Activated CD4-positive, alpha-beta memory T cell treated with anti-CD3 and anti-CD28 coated beads for 36 hours (primary cell): ENCODE measurements at regions not wholly inside any gene's neighbourhood (a gene's known extent, or its start where the extent isn't known, plus 50 kb on each side); places are given as distances from the start of the nearest gene placed in this dataset.

Experiments used
- CTCF ChIA-PET: fragments of 350-600 bp; sonication (Branson Sonifier 250); formaldehyde crosslinking; loops from one replicate; lab custom pipeline; 2021; ENCODE audit warnings: antibody characterized with exemption, inconsistent platforms; lab: Charles Lee
- POLR2A ChIA-PET: fragments of 350-600 bp; sonication (Branson Sonifier 250); formaldehyde crosslinking; loops from one replicate; lab custom pipeline; 2021; ENCODE audit warnings: antibody characterized with exemption; lab: Charles Lee
- DNase-seq: peaks from one replicate; pipeline ENCODE4 v3.0.0-alpha.2; 2020
- H3K27ac Mint-ChIP-seq: one replicate; pipeline ENCODE4 v1.8.0; 2021; ENCODE audit warnings: mixed read lengths
- H3K27me3 Mint-ChIP-seq: one replicate; pipeline ENCODE4 v1.8.0; 2021; ENCODE audit warnings: mixed read lengths
- H3K36me3 Mint-ChIP-seq: one replicate; pipeline ENCODE4 v1.8.0; 2021; ENCODE audit warnings: mixed read lengths
- H3K4me1 Mint-ChIP-seq: one replicate; pipeline ENCODE4 v1.8.0; 2021; ENCODE audit warnings: low read depth, mixed read lengths
- H3K4me3 Mint-ChIP-seq: one replicate; pipeline ENCODE4 v1.8.0; 2021; ENCODE audit warnings: mild to moderate bottlenecking, mixed read lengths
- H3K9me3 Mint-ChIP-seq: one replicate; pipeline ENCODE4 v1.8.0; 2021; ENCODE audit warnings: mixed read lengths
- intact Hi-C: fragments of 100-400 bp; cut with micrococcal nuclease; formaldehyde crosslinking; loops from one replicate; pipeline ENCODE4 v1.15.1; 2023

DNA sequence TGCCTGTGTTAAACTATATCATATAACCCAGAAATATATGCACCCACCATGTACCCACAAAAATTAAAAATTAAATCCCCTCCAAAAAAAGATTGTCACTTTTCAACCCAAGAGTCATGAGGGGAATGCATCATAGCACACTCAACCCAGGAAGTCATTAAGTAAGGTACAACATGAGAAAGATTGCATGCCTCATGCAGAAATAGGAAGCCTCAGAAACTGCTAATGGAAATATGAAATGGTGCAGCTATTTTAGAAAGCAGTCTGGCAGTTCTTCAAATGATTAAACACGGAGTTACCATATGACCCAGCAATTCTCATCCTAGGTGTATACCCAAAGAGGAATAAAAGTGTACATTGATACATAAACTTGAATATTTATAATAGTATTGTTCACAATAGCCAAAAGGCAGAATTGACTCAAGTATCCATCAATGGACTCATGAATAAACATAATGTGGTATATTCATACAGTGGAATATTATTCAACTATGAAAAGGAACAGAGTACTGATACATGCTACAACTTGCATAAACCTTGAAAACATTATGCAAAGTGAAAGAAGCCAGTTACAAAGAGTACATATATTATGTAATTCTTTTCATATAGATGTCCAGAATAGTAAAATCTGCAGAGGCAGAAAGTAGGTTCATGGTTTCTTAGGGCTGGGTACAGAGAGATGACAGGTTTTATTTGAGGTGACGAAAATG, 70.4 kb downstream of the TMEM100 start:
- DNase-seq, result no peak
- no peaks in the 10 kb centered on the region for H3K36me3 Mint-ChIP-seq
- H3K27me3 Mint-ChIP-seq, result peaks cover 12% of the 10 kb centered on the region
- ChIA-PET CTCF (interaction anchor here (0.6 to 1.7 kb wide), 2 partner anchors 12 to 66 kb away, joined by 3 to 5 read pairs; no protein-coding TSS in a partner anchor), POLR2A (no interaction called here)
- no peak overlapping the region for H3K4me3 Mint-ChIP-seq
- intact Hi-C loops, result no loop called here
- H3K27ac Mint-ChIP-seq, result no peak overlapping the region
- H3K4me1 Mint-ChIP-seq, result no peaks in the 10 kb centered on the region
- no peaks in the 10 kb centered on the region for H3K9me3 Mint-ChIP-seq

DNA sequence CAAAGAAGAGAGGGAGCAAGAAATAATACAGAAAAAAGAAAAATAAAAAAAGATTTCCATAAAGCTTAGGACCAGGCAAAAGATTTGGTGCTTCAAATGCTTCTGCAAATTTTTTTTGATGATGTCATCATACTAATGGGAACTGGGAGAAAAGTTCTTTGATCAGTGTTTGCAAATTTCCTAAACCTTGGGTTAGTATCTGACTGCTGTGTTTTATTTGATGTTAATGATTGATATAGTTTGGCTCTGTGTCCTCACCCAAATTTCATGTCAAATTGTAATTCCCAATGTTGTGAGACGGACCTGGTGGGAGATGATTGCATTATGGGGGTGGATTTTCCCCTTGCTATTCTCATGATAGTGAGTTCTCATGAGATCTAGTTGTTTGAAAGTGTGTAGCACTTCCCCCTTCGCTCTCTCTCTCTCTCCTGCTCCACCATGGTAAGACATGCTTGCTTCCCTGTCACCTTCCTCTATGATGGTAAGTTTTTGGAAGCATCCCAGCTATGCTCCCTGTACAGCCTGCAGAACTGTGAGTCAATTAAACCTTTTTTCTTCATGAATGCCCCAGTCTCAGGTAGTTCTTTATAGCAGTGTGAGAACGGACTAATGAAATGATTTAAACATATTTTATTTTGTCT, 72.6 kb downstream of the TMEM100 start:
- no peaks in the 10 kb centered on the region for H3K9me3 Mint-ChIP-seq
- H3K36me3 Mint-ChIP-seq, result no peaks in the 10 kb centered on the region
- intact Hi-C loops, result no loop called here
- POLR2A ChIA-PET, result no interaction called here
- peaks cover 16% of the 10 kb centered on the region for H3K27me3 Mint-ChIP-seq
- no peak overlapping the region for H3K4me3 Mint-ChIP-seq
- CTCF ChIA-PET, result no interaction called here
- no peaks in the 10 kb centered on the region for H3K4me1 Mint-ChIP-seq
- H3K27ac Mint-ChIP-seq, result no peak overlapping the region
- no peak for DNase-seq

DNA sequence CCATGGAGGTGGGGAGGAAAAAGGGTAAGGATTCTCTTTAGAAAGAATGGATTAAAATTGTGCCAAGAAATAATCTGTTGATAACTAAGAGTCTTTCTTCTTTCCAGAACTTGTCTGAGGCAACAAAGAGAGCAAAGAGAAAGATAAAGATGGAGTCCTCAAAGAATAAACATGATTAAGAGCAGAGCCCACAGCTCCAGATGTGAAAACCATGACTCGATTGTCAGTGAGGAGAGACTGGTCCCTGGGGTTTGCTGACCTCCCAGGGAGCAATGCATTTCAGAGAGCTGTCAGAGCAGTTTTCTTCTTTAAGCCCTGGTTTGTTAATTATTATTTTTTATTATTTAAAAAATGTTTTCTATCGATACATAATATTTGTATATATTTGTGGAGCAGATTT, 74.6 kb downstream of the TMEM100 start:
- CTCF ChIA-PET, result no interaction called here
- intact Hi-C loops, result no loop called here
- H3K36me3 Mint-ChIP-seq, result no peaks in the 10 kb centered on the region
- DNase-seq, result no peak
- no peak overlapping the region for H3K4me3 Mint-ChIP-seq
- H3K27me3 Mint-ChIP-seq, result peaks cover 22% of the 10 kb centered on the region
- POLR2A ChIA-PET, result no interaction called here
- H3K27ac Mint-ChIP-seq, result no peak overlapping the region
- no peaks in the 10 kb centered on the region for H3K9me3 Mint-ChIP-seq
- H3K4me1 Mint-ChIP-seq, result no peaks in the 10 kb centered on the region

- Mint-ChIP-seq H3K4me1 (no peaks in the 10 kb centered on the region), H3K4me3 (no peak overlapping the region), H3K27ac (no peak overlapping the region)
Measured at GRCh38 chr17:55645361-55645760, 77.3 kb downstream of the TMEM100 start.

GRCh38 chr17:55644346-55644745, 78.3 kb downstream of the TMEM100 start:
- intact Hi-C loops, result no loop called here
- Mint-ChIP-seq H3K27ac (no peak overlapping the region), H3K36me3 (no peaks in the 10 kb centered on the region), H3K4me1 (no peaks in the 10 kb centered on the region), H3K27me3 (peaks cover 13% of the 10 kb centered on the region), H3K4me3 (no peak overlapping the region), H3K9me3 (no peaks in the 10 kb centered on the region)
- DNase-seq, result no peak
- ChIA-PET CTCF (no interaction called here), POLR2A (no interaction called here)

More at GRCh38 chr17:55645361-55645760, 77.3 kb downstream of the TMEM100 start:
- no peak for DNase-seq
- intact Hi-C loops, result no loop called here
- Mint-ChIP-seq H3K9me3 (no peaks in the 10 kb centered on the region), H3K36me3 (no peaks in the 10 kb centered on the region), H3K27me3 (peaks cover 20% of the 10 kb centered on the region)
- POLR2A ChIA-PET, result no interaction called here
- CTCF ChIA-PET, result no interaction called here

DNA sequence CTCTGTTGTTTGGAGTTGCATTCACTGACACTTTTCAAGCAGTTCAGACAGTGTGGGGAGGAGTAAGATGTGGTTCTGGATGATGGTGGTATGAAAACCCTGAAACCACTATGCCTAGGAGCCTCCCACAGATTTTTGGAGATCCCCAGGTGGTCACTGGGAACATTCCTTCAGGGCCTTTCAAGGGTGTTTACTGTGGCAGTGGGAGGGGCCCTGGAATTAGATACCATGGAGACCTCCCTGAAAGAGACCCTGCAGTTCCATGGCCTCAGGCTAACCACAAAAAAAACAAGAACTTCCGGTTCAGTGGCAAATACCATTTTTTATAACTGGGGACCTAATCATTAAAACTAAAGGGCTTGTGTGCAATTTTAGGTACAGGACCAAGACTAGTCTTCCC, 79.9 kb downstream of the TMEM100 start:
- Mint-ChIP-seq H3K4me3 (no peak overlapping the region), H3K27ac (no peak overlapping the region), H3K36me3 (no peaks in the 10 kb centered on the region), H3K27me3 (peaks cover 10% of the 10 kb centered on the region), H3K9me3 (no peaks in the 10 kb centered on the region), H3K4me1 (no peaks in the 10 kb centered on the region)
- intact Hi-C loops, result loop anchor here (1.0 kb wide), 1 partner anchor 116 kb away; no protein-coding TSS in a partner anchor
- CTCF ChIA-PET, result interaction anchor here (1.6 to 3.0 kb wide), 3 partner anchors 31 to 118 kb away, joined by 4 to 39 read pairs (median 32); no protein-coding TSS in a partner anchor
- POLR2A ChIA-PET, result no interaction called here
- DNase-seq, result no peak

DNA sequence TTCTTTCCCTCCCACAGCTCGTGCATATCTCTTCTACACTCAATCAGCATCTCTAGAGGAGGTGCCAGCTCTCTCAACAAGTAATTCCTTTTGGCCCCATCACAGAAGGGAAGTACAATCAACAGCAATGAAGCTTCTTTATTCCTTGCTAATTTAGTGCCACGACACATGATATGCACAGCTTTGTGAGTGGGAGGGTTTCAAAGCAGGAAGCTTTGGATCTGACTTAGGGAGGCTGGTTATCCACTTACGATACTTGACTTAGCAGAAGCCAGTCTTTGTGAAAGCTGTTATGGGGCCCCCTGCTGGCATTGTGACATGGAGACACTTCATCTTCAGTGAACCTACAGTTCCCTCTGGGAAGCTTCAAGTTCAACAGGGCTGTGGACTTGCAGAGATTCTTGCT, 81.0 kb downstream of the TMEM100 start:
- ChIA-PET POLR2A (no interaction called here), CTCF (interaction anchor here (0.6 to 3.0 kb wide), 18 partner anchors 10 to 142 kb away, joined by 3 to 39 read pairs (median 4); no protein-coding TSS in a partner anchor)
- no peak overlapping the region for H3K4me3 Mint-ChIP-seq
- no peaks in the 10 kb centered on the region for H3K9me3 Mint-ChIP-seq
- no peaks in the 10 kb centered on the region for H3K4me1 Mint-ChIP-seq
- no peak overlapping the region for H3K27ac Mint-ChIP-seq
- H3K36me3 Mint-ChIP-seq, result no peaks in the 10 kb centered on the region
- DNase-seq, result peak; percentile 64
- peaks cover 10% of the 10 kb centered on the region for H3K27me3 Mint-ChIP-seq
- intact Hi-C loops, result loop anchor here (1.0 kb wide), 1 partner anchor 115 kb away; no protein-coding TSS in a partner anchor

- ChIA-PET POLR2A (no interaction called here), CTCF (interaction anchor here (0.8 to 3.6 kb wide), 4 partner anchors 14 to 113 kb away, joined by 3 to 33 read pairs (median 4); no protein-coding TSS in a partner anchor)
- Mint-ChIP-seq H3K36me3 (no peaks in the 10 kb centered on the region), H3K4me3 (no peak overlapping the region), H3K27ac (no peak overlapping the region), H3K9me3 (no peaks in the 10 kb centered on the region), H3K27me3 (peaks cover 15% of the 10 kb centered on the region), H3K4me1 (no peaks in the 10 kb centered on the region)
- intact Hi-C loops, result no loop called here
- DNase-seq, result no peak
Measured at GRCh38 chr17:55639096-55639495, 83.6 kb downstream of the TMEM100 start.

GRCh38 chr17:55635253-55635914, 87.3 kb downstream of the TMEM100 start:
- Mint-ChIP-seq H3K36me3 (no peaks in the 10 kb centered on the region), H3K27me3 (peaks cover 10% of the 10 kb centered on the region), H3K9me3 (no peaks in the 10 kb centered on the region), H3K4me1 (no peaks in the 10 kb centered on the region), H3K27ac (no peak overlapping the region), H3K4me3 (no peak overlapping the region)
- ChIA-PET CTCF (interaction anchor here (1.2 to 1.7 kb wide), 4 partner anchors 31 to 109 kb away, joined by 3 to 8 read pairs (median 4); no protein-coding TSS in a partner anchor), POLR2A (no interaction called here)
- DNase-seq, result no peak
- intact Hi-C loops, result no loop called here

GRCh38 chr17:55634702-55635101, 88.0 kb downstream of the TMEM100 start:
- H3K4me1 Mint-ChIP-seq, result no peaks in the 10 kb centered on the region
- DNase-seq, result no peak
- no peaks in the 10 kb centered on the region for H3K9me3 Mint-ChIP-seq
- intact Hi-C loops, result no loop called here
- POLR2A ChIA-PET, result no interaction called here
- no peak overlapping the region for H3K27ac Mint-ChIP-seq
- CTCF ChIA-PET, result interaction anchor here (1.2 to 1.5 kb wide), 2 partner anchors 33 to 108 kb away, joined by 5 to 8 read pairs; no protein-coding TSS in a partner anchor
- H3K36me3 Mint-ChIP-seq, result no peaks in the 10 kb centered on the region
- H3K4me3 Mint-ChIP-seq, result no peak overlapping the region
- peaks cover 12% of the 10 kb centered on the region for H3K27me3 Mint-ChIP-seq

- POLR2A ChIA-PET, result no interaction called here
- no peaks in the 10 kb centered on the region for H3K36me3 Mint-ChIP-seq
- H3K9me3 Mint-ChIP-seq, result no peaks in the 10 kb centered on the region
- DNase-seq, result no peak
- H3K27me3 Mint-ChIP-seq, result peaks cover 13% of the 10 kb centered on the region
- CTCF ChIA-PET, result no interaction called here
- no peaks in the 10 kb centered on the region for H3K4me1 Mint-ChIP-seq
- no peak overlapping the region for H3K27ac Mint-ChIP-seq
- no peak overlapping the region for H3K4me3 Mint-ChIP-seq
- intact Hi-C loops, result no loop called here
Measured at GRCh38 chr17:55632893-55633292, 89.8 kb downstream of the TMEM100 start.

DNA sequence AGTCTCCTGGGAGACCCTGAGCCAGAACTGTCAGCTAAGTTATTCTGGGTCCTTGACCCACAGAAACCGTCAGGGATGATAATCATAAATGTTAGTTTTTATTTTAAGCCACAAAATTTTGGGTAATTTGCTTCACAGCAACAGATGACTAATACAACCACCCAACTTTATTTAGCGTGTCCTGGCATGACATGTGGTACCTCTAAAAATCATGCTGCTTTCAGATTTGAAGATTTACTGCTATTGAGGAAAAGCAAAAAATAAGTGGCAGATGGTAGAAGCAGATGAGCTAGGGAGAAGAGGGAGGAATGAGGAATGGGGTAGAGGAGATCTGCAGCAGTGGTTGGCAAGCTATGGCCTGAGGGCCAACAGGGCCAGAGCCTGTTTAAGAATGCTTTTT, 90.4 kb downstream of the TMEM100 start:
- Mint-ChIP-seq H3K4me1 (no peaks in the 10 kb centered on the region), H3K36me3 (no peaks in the 10 kb centered on the region), H3K27me3 (peaks cover 13% of the 10 kb centered on the region), H3K9me3 (no peaks in the 10 kb centered on the region), H3K4me3 (no peak overlapping the region), H3K27ac (no peak overlapping the region)
- CTCF ChIA-PET, result interaction anchor here (0.8 kb wide), 1 partner anchor 9 kb away, joined by 4 read pairs; no protein-coding TSS in a partner anchor
- POLR2A ChIA-PET, result no interaction called here
- intact Hi-C loops, result no loop called here
- DNase-seq, result no peak
